ENCODE measurements at regions not wholly inside any gene's neighbourhood (a gene's known extent, or its start where the extent isn't known, plus 50 kb on each side); places are given as distances from the start of the nearest gene placed in this dataset.

DNA sequence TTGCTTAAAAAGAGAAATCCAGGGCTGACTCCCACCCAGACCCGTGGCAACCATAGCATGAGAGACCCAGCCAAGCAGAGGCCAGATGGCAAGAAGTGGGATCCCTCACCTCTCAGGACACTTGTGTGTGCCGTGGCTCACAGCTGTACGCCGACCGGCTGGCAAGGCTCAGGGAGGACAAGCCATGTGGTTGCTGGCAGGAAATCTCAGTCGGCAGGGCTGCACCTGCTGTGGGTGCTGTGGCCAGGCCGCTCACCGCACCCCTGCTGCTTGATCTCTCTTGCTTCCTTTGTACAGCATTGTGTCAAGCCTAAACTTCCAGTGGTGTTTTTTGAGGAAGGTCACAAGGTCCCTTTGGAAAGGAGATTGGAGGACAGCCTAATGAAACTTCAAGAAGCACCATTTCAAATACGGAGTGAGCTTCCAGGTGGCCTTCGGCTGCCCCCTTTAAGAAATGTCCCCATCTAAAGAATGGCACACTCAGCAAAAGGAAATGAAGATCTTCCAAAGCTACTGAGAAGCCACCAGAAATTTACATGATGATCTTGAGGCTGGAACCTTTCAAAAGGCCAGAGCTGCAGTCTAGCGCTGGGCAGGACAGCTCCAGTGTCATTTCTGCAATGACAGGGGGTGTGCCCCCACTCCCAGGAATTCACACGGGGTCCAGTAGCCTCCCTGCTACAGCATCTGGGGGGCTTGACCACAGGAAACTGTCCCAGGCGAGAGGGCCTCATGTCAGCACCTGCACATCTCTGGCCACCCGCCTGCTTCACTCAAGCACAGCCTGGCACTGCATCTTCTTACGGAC lies 409.0 kb upstream of the MGMT start:
- DNase-seq (no peak), ATAC-seq (ENCODE audit: insufficient read depth, low FRiP score) (no peak)
- no peak overlapping the region for H3K4me3 ChIP-seq
- peaks cover 0 to 6% (median 0%) of the 10 kb centered on the region in 4 donors for H3K9me3 ChIP-seq (ENCODE audit: control insufficient read depth in 4 of 4, insufficient read depth in 3 of 4, low read length in 3 of 4)
- WGBS, 2 donors: 50 to 61% methylated on average over 15 of the region's 15 CpGs
- no peak overlapping the region for H3K9ac ChIP-seq (ENCODE audit: insufficient read depth in 1 of 2, low read length in 2 of 2)
- H3K4me1 ChIP-seq (ENCODE audit: control insufficient read depth in 5 of 5, insufficient read depth in 5 of 5, low read length in 5 of 5): peaks cover 0 to 3% (median 0%) of the 10 kb centered on the region in 5 donors
- H3K27me3 ChIP-seq (ENCODE audit: control insufficient read depth in 3 of 3, insufficient read depth in 3 of 3, low read length in 2 of 3): peaks cover 0 to 5% (median 2%) of the 10 kb centered on the region in 3 donors
- H3K36me3 ChIP-seq (ENCODE audit: control insufficient read depth in 4 of 4, insufficient read depth in 4 of 4, low read length in 4 of 4): no peaks in the 10 kb centered on the region
- H3K27ac ChIP-seq (ENCODE audit: low read depth in 1 of 2, low read length in 1 of 2): no peak overlapping the region
- TF ChIP-seq, protein P1, sequence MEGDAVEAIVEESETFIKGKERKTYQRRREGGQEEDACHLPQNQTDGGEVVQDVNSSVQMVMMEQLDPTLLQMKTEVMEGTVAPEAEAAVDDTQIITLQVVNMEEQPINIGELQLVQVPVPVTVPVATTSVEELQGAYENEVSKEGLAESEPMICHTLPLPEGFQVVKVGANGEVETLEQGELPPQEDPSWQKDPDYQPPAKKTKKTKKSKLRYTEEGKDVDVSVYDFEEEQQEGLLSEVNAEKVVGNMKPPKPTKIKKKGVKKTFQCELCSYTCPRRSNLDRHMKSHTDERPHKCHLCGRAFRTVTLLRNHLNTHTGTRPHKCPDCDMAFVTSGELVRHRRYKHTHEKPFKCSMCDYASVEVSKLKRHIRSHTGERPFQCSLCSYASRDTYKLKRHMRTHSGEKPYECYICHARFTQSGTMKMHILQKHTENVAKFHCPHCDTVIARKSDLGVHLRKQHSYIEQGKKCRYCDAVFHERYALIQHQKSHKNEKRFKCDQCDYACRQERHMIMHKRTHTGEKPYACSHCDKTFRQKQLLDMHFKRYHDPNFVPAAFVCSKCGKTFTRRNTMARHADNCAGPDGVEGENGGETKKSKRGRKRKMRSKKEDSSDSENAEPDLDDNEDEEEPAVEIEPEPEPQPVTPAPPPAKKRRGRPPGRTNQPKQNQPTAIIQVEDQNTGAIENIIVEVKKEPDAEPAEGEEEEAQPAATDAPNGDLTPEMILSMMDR (IDR thresholded peaks at IDR 0.05; ENCODE audit: control extremely low read depth, extremely low read depth): no peak

DNA sequence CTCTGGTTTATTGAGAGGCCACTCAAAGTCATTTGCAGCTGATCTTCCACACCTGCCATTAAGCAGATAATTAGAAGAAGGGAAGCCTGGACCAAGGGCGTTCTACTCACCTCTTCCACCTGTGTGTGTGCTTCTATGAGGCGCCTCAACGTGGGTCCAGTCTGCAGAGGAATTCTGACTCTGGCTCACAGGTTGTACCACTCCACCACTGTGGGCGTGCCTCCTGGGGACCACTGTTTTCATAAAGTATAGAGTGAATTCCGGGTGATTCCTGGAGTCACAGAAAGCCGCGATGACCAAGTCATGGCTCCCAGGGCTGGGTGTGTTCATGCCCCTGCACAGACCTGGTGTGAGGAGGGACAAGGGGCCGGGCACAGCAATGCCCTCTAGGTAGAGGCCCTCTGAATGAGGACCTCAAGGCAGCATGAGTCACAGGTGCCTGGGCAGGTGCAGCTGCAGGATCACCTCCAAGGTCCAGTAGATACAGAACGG lies 408.3 kb upstream of the MGMT start:
- Histone ChIP-seq H3K9ac (ENCODE audit: insufficient read depth in 1 of 2, low read length in 2 of 2) (no peak overlapping the region), H3K27ac (ENCODE audit: low read depth in 1 of 2, low read length in 1 of 2) (no peak overlapping the region), H3K27me3 (ENCODE audit: control insufficient read depth in 3 of 3, insufficient read depth in 3 of 3, low read length in 2 of 3) (peaks cover 0 to 5% (median 2%) of the 10 kb centered on the region in 3 donors), H3K9me3 (ENCODE audit: control insufficient read depth in 4 of 4, insufficient read depth in 3 of 4, low read length in 3 of 4) (peaks cover 0 to 6% (median 0%) of the 10 kb centered on the region in 4 donors), H3K4me1 (ENCODE audit: control insufficient read depth in 5 of 5, insufficient read depth in 5 of 5, low read length in 5 of 5) (peaks cover 0 to 3% (median 0%) of the 10 kb centered on the region in 5 donors), H3K36me3 (ENCODE audit: control insufficient read depth in 4 of 4, insufficient read depth in 4 of 4, low read length in 4 of 4) (no peaks in the 10 kb centered on the region), H3K4me3 (no peak overlapping the region)
- WGBS, 2 donors: 78 to 91% methylated on average over 9 of the region's 9 CpGs
- TF ChIP-seq, protein P1 (IDR thresholded peaks at IDR 0.05; ENCODE audit: control extremely low read depth, extremely low read depth): no peak
- ATAC-seq (ENCODE audit: insufficient read depth, low FRiP score): no peak
- no peak for DNase-seq

DNA sequence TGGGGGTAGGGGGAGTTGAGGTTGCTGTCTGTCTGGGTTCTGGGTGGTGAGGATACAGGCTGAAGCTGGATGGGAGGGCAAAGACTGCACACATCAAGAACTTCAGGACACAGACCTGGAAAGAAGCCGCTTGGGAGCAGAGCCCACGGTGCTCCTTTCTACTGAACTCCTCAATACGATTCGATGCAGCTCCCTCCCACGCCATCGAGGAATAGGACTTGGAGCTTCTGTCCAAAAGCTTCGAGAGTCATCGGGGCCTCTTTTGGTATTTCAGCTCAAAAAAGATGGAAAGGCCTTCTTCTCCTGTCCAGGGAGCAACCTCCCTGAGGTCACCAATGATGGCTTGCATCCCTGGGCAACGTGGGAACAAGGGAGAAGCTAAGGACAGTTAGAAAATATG lies 407.1 kb upstream of the MGMT start:
- ATAC-seq (ENCODE audit: insufficient read depth, low FRiP score) (no peak), DNase-seq (no peak)
- Histone ChIP-seq H3K4me3 (no peak overlapping the region), H3K36me3 (ENCODE audit: control insufficient read depth in 4 of 4, insufficient read depth in 4 of 4, low read length in 4 of 4) (no peaks in the 10 kb centered on the region), H3K27me3 (ENCODE audit: control insufficient read depth in 3 of 3, insufficient read depth in 3 of 3, low read length in 2 of 3) (peaks cover 0 to 5% (median 2%) of the 10 kb centered on the region in 3 donors), H3K27ac (ENCODE audit: low read depth in 1 of 2, low read length in 1 of 2) (no peak overlapping the region), H3K9ac (ENCODE audit: insufficient read depth in 1 of 2, low read length in 2 of 2) (no peak overlapping the region), H3K4me1 (ENCODE audit: control insufficient read depth in 5 of 5, insufficient read depth in 5 of 5, low read length in 5 of 5) (peaks cover 0 to 3% (median 0%) of the 10 kb centered on the region in 5 donors), H3K9me3 (ENCODE audit: control insufficient read depth in 4 of 4, insufficient read depth in 3 of 4, low read length in 3 of 4) (peaks cover 0 to 5% (median 0%) of the 10 kb centered on the region in 4 donors)
- TF ChIP-seq, protein P1 (IDR thresholded peaks at IDR 0.05; ENCODE audit: control extremely low read depth, extremely low read depth): no peak
- WGBS, 2 donors: 92 to 94% methylated on average over 9 of the region's 9 CpGs

Data from lung (tissue), 11 donors.